Endometrium (tissue), 2 donors: ENCODE measurements at regions not wholly inside any gene's neighbourhood (a gene's known extent, or its start where the extent isn't known, plus 50 kb on each side); places are given as distances from the start of the nearest gene placed in this dataset.

ENCODE experiments used
- FAIRE-seq: peaks from 2 replicates; lab custom pipeline; 2012; peaks lifted over from hg19 to GRCh38; lab: Jason Lieb, UNC
- donor health status: control.
- donor health status: control.

- FAIRE-seq, result no peak
These were observed 234.1 kb downstream of the BCL11B start for GRCh38 chr14:99037777-99038430.

GRCh38 chr14:99038431-99038820 is 233.6 kb downstream of the BCL11B start:
- no peak for FAIRE-seq

GRCh38 chr14:99039331-99040041 is 232.5 kb downstream of the BCL11B start:
- no peak for FAIRE-seq

- no peak for FAIRE-seq
These were observed 231.9 kb downstream of the BCL11B start for GRCh38 chr14:99040052-99040451.

GRCh38 chr14:99040711-99041110 is 231.3 kb downstream of the BCL11B start:
- no peak for FAIRE-seq

GRCh38 chr14:99041141-99041819 is 230.7 kb downstream of the BCL11B start:
- FAIRE-seq, result no peak

- no peak for FAIRE-seq
These were observed 230.2 kb downstream of the BCL11B start for GRCh38 chr14:99041820-99042174.

GRCh38 chr14:99042381-99043266 is 229.4 kb downstream of the BCL11B start:
- FAIRE-seq, result no peak

GRCh38 chr14:99043267-99043615 is 228.8 kb downstream of the BCL11B start:
- FAIRE-seq, result no peak

GRCh38 chr14:99043756-99044155 is 228.2 kb downstream of the BCL11B start:
- no peak for FAIRE-seq

- FAIRE-seq, result peak; percentile 45
These were observed 224.5 kb downstream of the BCL11B start for GRCh38 chr14:99047441-99048031.

- FAIRE-seq, result no peak
These were observed 221.7 kb downstream of the BCL11B start for GRCh38 chr14:99050309-99050708.

GRCh38 chr14:99052467-99052866 is 219.5 kb downstream of the BCL11B start:
- FAIRE-seq, result no peak

- FAIRE-seq, result no peak
These were observed 217.0 kb downstream of the BCL11B start for GRCh38 chr14:99055019-99055418.

GRCh38 chr14:99055816-99056215 is 216.2 kb downstream of the BCL11B start:
- no peak for FAIRE-seq

GRCh38 chr14:99057576-99058083 is 214.4 kb downstream of the BCL11B start:
- FAIRE-seq, result no peak

- FAIRE-seq, result no peak
These were observed 213.5 kb downstream of the BCL11B start for GRCh38 chr14:99058542-99058941.

GRCh38 chr14:99062216-99062615 is 209.8 kb downstream of the BCL11B start:
- FAIRE-seq, result no peak

GRCh38 chr14:99062772-99063418 is 209.1 kb downstream of the BCL11B start:
- FAIRE-seq, result no peak

GRCh38 chr14:99063620-99064225 is 208.3 kb downstream of the BCL11B start:
- FAIRE-seq, result no peak
